Esophagus squamous epithelium (tissue), 5 donors: ENCODE measurements at regions not wholly inside any gene's neighbourhood (a gene's known extent, or its start where the extent isn't known, plus 50 kb on each side); places are given as distances from the start of the nearest gene placed in this dataset.

Experiments
- DNase-seq: peaks from one replicate; lab custom pipeline; 2025; lab: John Stamatoyannopoulos, UW
- H3K27ac ChIP-seq, 4 donors: fragments of 200-600 bp; sonication (generic); one replicate each; pipeline ENCODE4 v1.5.1; 2016 to 2019; ENCODE audit warnings: mild to moderate bottlenecking in 1 of 4
- H3K27me3 ChIP-seq, 4 donors: fragments of 200-600 bp; sonication (generic); 1 replicate in 3 of 4; 2 replicates in 1 of 4; pipeline versions ENCODE4 v1.5.1 to v1.6.0; 2017 to 2021; ENCODE audit warnings: antibody characterized with exemption in 1 of 4
- H3K36me3 ChIP-seq, 3 donors: fragments of 200-600 bp; sonication (generic); one replicate each; pipeline ENCODE4 v1.5.1; 2016 to 2019
- H3K4me1 ChIP-seq, 3 donors: fragments of 200-600 bp; sonication (generic); one replicate each; pipeline ENCODE4 v1.5.1; 2017 to 2019
- H3K4me3 ChIP-seq, 4 donors: fragments of 200-600 bp; sonication (generic); 1 replicate in 3 of 4; 2 replicates in 1 of 4; pipeline ENCODE4 v1.5.1; 2016 to 2019; ENCODE audit warnings: mild to moderate bottlenecking in 2 of 4, moderate library complexity in 1 of 4
- H3K9me3 ChIP-seq, 3 donors: fragments of 200-600 bp; sonication (generic); one replicate each; pipeline ENCODE4 v1.5.1; 2016 to 2019
- CTCF ChIP-seq, 6 experiments: fragments of 450-650 bp in 4 of 6; fragments of 200-600 bp in 2 of 6; sonication (generic) in 2 of 6; IDR thresholded peaks; one replicate each; pipeline ENCODE4 v1.5.1; 2016 to 2019; ENCODE audit warnings: antibody characterized with exemption in 6 of 6, mild to moderate bottlenecking in 4 of 6, moderate library complexity in 4 of 6
- POLR2A ChIP-seq, 4 donors: fragments of 450-650 bp; IDR thresholded peaks; one replicate each; pipeline ENCODE4 v1.6.1; 2017; ENCODE audit warnings: antibody characterized with exemption in 4 of 4, mild to moderate bottlenecking in 4 of 4, moderate library complexity in 3 of 4
- WGBS, 2 donors: methylation state at CpG; one replicate each; pipeline ENCODE4 v1.1.5; 2018; 5-methylcytosine and 5-hydroxymethylcytosine counted together
- intact Hi-C: fragments of 100-400 bp; cut with DNase I; formaldehyde crosslinking; loops from one replicate; pipeline ENCODE4 v1.15.0; 2022
- donor health status: DM: yes; HTN: yes; CAD: no.

GRCh38 chr1:14363707-14364413, 234.6 kb upstream of the KAZN start:
- Histone ChIP-seq H3K4me1 (peaks cover 4 to 26% (median 9%) of the 10 kb centered on the region in 3 donors), H3K27me3 (peaks cover 0 to 23% (median 0%) of the 10 kb centered on the region in 4 donors), H3K4me3 (no peak overlapping the region), H3K36me3 (no peaks in the 10 kb centered on the region), H3K9me3 (no peaks in the 10 kb centered on the region), H3K27ac (peak overlapping the region in 1 of 4 donors; percentile 31)
- WGBS, 2 donors: 77% methylated on average over 11 of the region's 11 CpGs
- intact Hi-C loops: no loop called here
- DNase-seq: no peak
- peak in 2 of 6 experiments; percentile 27 to 44 for TF ChIP-seq CTCF (IDR thresholded peaks at IDR 0.05)
- TF ChIP-seq POLR2A (IDR thresholded peaks at IDR 0.05): no peak

GRCh38 chr1:14365301-14365988, 233.0 kb upstream of the KAZN start:
- no peak overlapping the region for H3K4me3 ChIP-seq
- H3K4me1 ChIP-seq: peaks cover 4 to 26% (median 9%) of the 10 kb centered on the region in 3 donors
- H3K9me3 ChIP-seq: no peaks in the 10 kb centered on the region
- WGBS, 2 donors: 53 to 56% methylated on average over 8 of the region's 13 CpGs
- H3K27ac ChIP-seq: peak overlapping the region in 2 of 4 donors; percentile 2 to 39
- intact Hi-C loops: no loop called here
- peaks cover 0 to 39% (median 0%) of the 10 kb centered on the region in 4 donors for H3K27me3 ChIP-seq
- TF ChIP-seq POLR2A (IDR thresholded peaks at IDR 0.05): no peak
- TF ChIP-seq CTCF (IDR thresholded peaks at IDR 0.05): no peak
- DNase-seq: no peak
- no peaks in the 10 kb centered on the region for H3K36me3 ChIP-seq

- H3K27me3 ChIP-seq: peaks cover 0 to 47% (median 0%) of the 10 kb centered on the region in 4 donors
- H3K27ac ChIP-seq: peak overlapping the region in 3 of 4 donors; percentile 2 to 39 (median 23)
- TF ChIP-seq POLR2A (IDR thresholded peaks at IDR 0.05): no peak
- peak in 1 of 6 experiments; percentile 23 for TF ChIP-seq CTCF (IDR thresholded peaks at IDR 0.05)
- H3K4me1 ChIP-seq: peaks cover 4 to 19% (median 6%) of the 10 kb centered on the region in 3 donors
- no peaks in the 10 kb centered on the region for H3K36me3 ChIP-seq
- 24 to 30% methylated on average over 15 to 17 of the region's 18 CpGs for WGBS, 2 donors
- no peak for DNase-seq
- no peak overlapping the region for H3K4me3 ChIP-seq
- no peaks in the 10 kb centered on the region for H3K9me3 ChIP-seq
- intact Hi-C loops: no loop called here
These were observed 232.1 kb upstream of the KAZN start for GRCh38 chr1:14366091-14367018.

- no peak overlapping the region for H3K4me3 ChIP-seq
- H3K4me1 ChIP-seq: peaks cover 4 to 26% (median 6%) of the 10 kb centered on the region in 3 donors
- no peak for TF ChIP-seq CTCF (IDR thresholded peaks at IDR 0.05)
- TF ChIP-seq POLR2A (IDR thresholded peaks at IDR 0.05): no peak
- DNase-seq: no peak
- 87 to 91% methylated on average over 3 to 4 of the region's 5 CpGs for WGBS, 2 donors
- intact Hi-C loops: no loop called here
- no peaks in the 10 kb centered on the region for H3K9me3 ChIP-seq
- no peak overlapping the region for H3K27ac ChIP-seq
- H3K27me3 ChIP-seq: peaks cover 0 to 49% (median 0%) of the 10 kb centered on the region in 4 donors
- no peaks in the 10 kb centered on the region for H3K36me3 ChIP-seq
These were observed 231.0 kb upstream of the KAZN start for GRCh38 chr1:14367451-14367850.
